Body of pancreas (tissue), 4 donors: ENCODE measurements at regions not wholly inside any gene's neighbourhood (a gene's known extent, or its start where the extent isn't known, plus 50 kb on each side); places are given as distances from the start of the nearest gene placed in this dataset.
A peak's percentile ranks its signal among the peaks of the same experiment; 100 is the strongest.

Experiments
- ATAC-seq: fragments of 150-250 bp; one replicate; pipeline ENCODE4 v1.9.1; 2016
- DNase-seq, 4 donors: peaks; one replicate each; pipeline ENCODE4 v3.0.0-alpha.2; 2019
- H3K27ac ChIP-seq, 4 donors: fragments of 200-600 bp; sonication (generic); 1 replicate in 3 of 4; 2 replicates in 1 of 4; pipeline versions ENCODE4 v1.5.1 to v1.6.1; 2016 to 2019; ENCODE audit warnings: mild to moderate bottlenecking in 1 of 4, mixed read lengths in 1 of 4, moderate library complexity in 1 of 4
- H3K27me3 ChIP-seq, 2 donors: fragments of 200-600 bp; sonication (generic); one replicate each; pipeline ENCODE4 v1.6.0; 2016; ENCODE audit warnings: mild to moderate bottlenecking in 1 of 2
- H3K36me3 ChIP-seq, 2 donors: fragments of 200-600 bp; sonication (generic); replicated peaks in 1 of 2; 2 replicates each; pipeline ENCODE4 v1.5.1; 2016; ENCODE audit warnings: low read depth in 2 of 2; ENCODE audit not compliant: insufficient read depth in 1 of 2
- H3K4me1 ChIP-seq: fragments of 200-600 bp; sonication (generic); one replicate; pipeline ENCODE4 v1.6.0; 2016
- H3K4me3 ChIP-seq, 2 donors: fragments of 200-600 bp; sonication (generic); 1 replicate in 1 of 2; 2 replicates in 1 of 2; pipeline ENCODE4 v1.5.1; 2016 to 2019
- H3K9me3 ChIP-seq, 3 donors: fragments of 200-600 bp; sonication (generic); 1 replicate in 2 of 3; 2 replicates in 1 of 3; pipeline ENCODE4 v1.5.1; 2016
- CTCF ChIP-seq, 7 experiments: fragments of 450-650 bp in 4 of 7; fragments of 200-600 bp in 3 of 7; sonication (generic) in 3 of 7; IDR thresholded peaks; one replicate each; pipeline ENCODE4 v1.5.1; 2016 to 2019; ENCODE audit warnings: antibody characterized with exemption in 7 of 7
- POLR2A ChIP-seq, 3 donors: fragments of 450-650 bp; IDR thresholded peaks; one replicate each; pipeline ENCODE4 v1.6.1; 2016; ENCODE audit warnings: antibody characterized with exemption in 3 of 3, mild to moderate bottlenecking in 2 of 3
- WGBS, 2 donors: methylation state at CpG; one replicate each; pipeline ENCODE4 v1.1.5; 2017; 5-methylcytosine and 5-hydroxymethylcytosine counted together
- intact Hi-C: fragments of 100-400 bp; cut with DNase I; formaldehyde crosslinking; loops from one replicate; pipeline ENCODE4 v1.15.1; 2023

- Histone ChIP-seq H3K4me3 (no peak overlapping the region), H3K9me3 (no peaks in the 10 kb centered on the region), H3K36me3 (no peaks in the 10 kb centered on the region), H3K27me3 (no peaks in the 10 kb centered on the region), H3K27ac (no peak overlapping the region), H3K4me1 (no peaks in the 10 kb centered on the region)
- WGBS, 2 donors, result 50 to 60% methylated on average over 3 to 8 of the region's 8 CpGs
- TF ChIP-seq CTCF (IDR thresholded peaks at IDR 0.05) (no peak), POLR2A (IDR thresholded peaks at IDR 0.05) (no peak)
- DNase-seq (no peak), ATAC-seq (no peak)
- intact Hi-C loops, result no loop called here
Measured at GRCh38 chr17:77821114-77821513, 137.4 kb upstream of the TNRC6C start.

GRCh38 chr17:77822302-77823030, 136.0 kb upstream of the TNRC6C start:
- no peak for TF ChIP-seq POLR2A (IDR thresholded peaks at IDR 0.05)
- TF ChIP-seq CTCF (IDR thresholded peaks at IDR 0.05), result no peak
- H3K4me1 ChIP-seq, result no peaks in the 10 kb centered on the region
- intact Hi-C loops, result no loop called here
- no peak overlapping the region for H3K27ac ChIP-seq
- no peak for DNase-seq
- no peak overlapping the region for H3K4me3 ChIP-seq
- no peaks in the 10 kb centered on the region for H3K36me3 ChIP-seq
- H3K27me3 ChIP-seq, result no peaks in the 10 kb centered on the region
- ATAC-seq, result peak; percentile 18
- WGBS, 2 donors, result 53 to 59% methylated on average over 21 to 22 of the region's 22 CpGs
- H3K9me3 ChIP-seq, result no peaks in the 10 kb centered on the region

GRCh38 chr17:77824102-77824779, 134.3 kb upstream of the TNRC6C start:
- no peak for ATAC-seq
- Histone ChIP-seq H3K36me3 (no peaks in the 10 kb centered on the region), H3K9me3 (no peaks in the 10 kb centered on the region), H3K4me3 (no peak overlapping the region), H3K4me1 (no peaks in the 10 kb centered on the region), H3K27me3 (no peaks in the 10 kb centered on the region), H3K27ac (no peak overlapping the region)
- intact Hi-C loops, result no loop called here
- no peak for DNase-seq
- no peak for TF ChIP-seq POLR2A (IDR thresholded peaks at IDR 0.05)
- TF ChIP-seq CTCF (IDR thresholded peaks at IDR 0.05), result no peak
- WGBS, 2 donors, result 68 to 79% methylated on average over 11 of the region's 11 CpGs

- TF ChIP-seq CTCF (IDR thresholded peaks at IDR 0.05), result no peak
- no peak for TF ChIP-seq POLR2A (IDR thresholded peaks at IDR 0.05)
- ATAC-seq, result no peak
- WGBS, 2 donors, result 50 to 85% methylated on average over 1 to 9 of the region's 9 CpGs
- H3K9me3 ChIP-seq, result no peaks in the 10 kb centered on the region
- no peak overlapping the region for H3K4me3 ChIP-seq
- no peak for DNase-seq
- no peaks in the 10 kb centered on the region for H3K36me3 ChIP-seq
- intact Hi-C loops, result no loop called here
- no peak overlapping the region for H3K27ac ChIP-seq
- no peaks in the 10 kb centered on the region for H3K27me3 ChIP-seq
- H3K4me1 ChIP-seq, result no peaks in the 10 kb centered on the region
Measured at GRCh38 chr17:77824780-77825280, 133.7 kb upstream of the TNRC6C start.
